HCT116 (cell line): ENCODE measurements at regions not wholly inside any gene's neighbourhood (a gene's known extent, or its start where the extent isn't known, plus 50 kb on each side); places are given as distances from the start of the nearest gene placed in this dataset.

ENCODE experiments used
- ATAC-seq: fragments of 200-7000 bp; cut with Tn5 transposase; 2 replicates; pipeline ENCODE4 v1.9.1; 2020; ENCODE audit warnings: mild to moderate bottlenecking, moderate library complexity
- BruUV-seq: library from RNA; stranded (reverse); fragments of 400-500 nt; replicated peaks from 2 replicates; lab custom pipeline; 2021; lab: Mats Ljungman, UMichigan
- CTCF ChIA-PET: fragments of 300-600 bp; sonication (Branson Sonifier 250); formaldehyde crosslinking; loops from one replicate; lab custom pipeline; 2021; ENCODE audit warnings: antibody characterized with exemption; lab: Charles Lee
- POLR2A ChIA-PET: fragments of 300-600, 350-600 bp; sonication (Branson Sonifier 250); formaldehyde crosslinking; loops from one replicate; lab custom pipeline; 2021; ENCODE audit warnings: antibody characterized with exemption; lab: Charles Lee
- RAD21 ChIA-PET, 2 experiments: fragments of 300-600 bp; sonication (Branson Sonifier 250); formaldehyde crosslinking; loops; one replicate each; lab custom pipeline; 2023; ENCODE audit warnings: low total read pairs in 2 of 2; ENCODE audit not compliant: uncharacterized antibody in 2 of 2, unreplicated experiment in 2 of 2, low non-redundant PET in 1 of 2; lab: Charles Lee
- DNase-seq: peaks from one replicate; pipeline ENCODE4 v3.0.0-alpha.2; 2010; ENCODE audit warnings: low read depth, low spot score
- H2AFZ ChIP-seq: fragments of 200-600 bp; shearing (Covaris generic), sonication (generic); 2 replicates; pipeline ENCODE4 v1.6.1; 2017; ENCODE audit warnings: low read depth, mixed run types, mixed read lengths, antibody characterized with exemption, low read length; ENCODE audit not compliant: poor library complexity, severe bottlenecking
- H3K27ac ChIP-seq: 2 replicates; pipeline ENCODE4 v1.5.1; 2012; ENCODE audit warnings: low read depth, low read length
- H3K27me3 ChIP-seq: fragments of 200-600 bp; sonication (generic); 2 replicates; pipeline ENCODE4 v1.6.1; 2016; ENCODE audit warnings: mixed run types, low read length, mixed read lengths; ENCODE audit not compliant: insufficient read depth
- H3K36me3 ChIP-seq, 2 experiments: fragments of 200-500 bp in 1 of 2; fragments of 200-600 bp in 1 of 2; sonication (Bioruptor generic) in 1 of 2; sonication (generic) in 1 of 2; 2 replicates each; pipeline versions ENCODE4 v1.5.1 to v1.6.1; 2014 to 2016; ENCODE audit warnings: low read length in 2 of 2, inconsistent platforms in 1 of 2, mixed read lengths in 1 of 2, mixed run types in 1 of 2; ENCODE audit not compliant: insufficient read depth in 2 of 2, control insufficient read depth in 1 of 2
- H3K4me1 ChIP-seq, 2 experiments: fragments of 200-600 bp in 1 of 2; sonication (generic) in 1 of 2; 2 replicates each; pipeline versions ENCODE4 v1.5.1 to v1.6.1; 2012 to 2017; ENCODE audit warnings: low read length in 2 of 2, inconsistent platforms in 1 of 2, mild to moderate bottlenecking in 1 of 2, mixed read lengths in 1 of 2, mixed run types in 1 of 2, moderate library complexity in 1 of 2; ENCODE audit not compliant: insufficient read depth in 2 of 2, control insufficient read depth in 1 of 2
- H3K4me2 ChIP-seq: fragments of 200-600 bp; sonication (generic); 2 replicates; pipeline ENCODE4 v1.6.1; 2017; ENCODE audit warnings: mixed run types, low read length, mixed read lengths
- H3K4me3 ChIP-seq, 2 experiments: fragments of 200-600 bp in 1 of 2; sonication (generic) in 1 of 2; replicated peaks in 1 of 2; 2 replicates each; pipeline ENCODE4 v1.5.1; 2011 to 2016; ENCODE audit warnings: low read length in 2 of 2, control low read depth in 1 of 2, low read depth in 1 of 2, mild to moderate bottlenecking in 1 of 2, mixed read lengths in 1 of 2, mixed run types in 1 of 2
- H3K79me2 ChIP-seq: fragments of 200-600 bp; sonication (generic); 2 replicates; pipeline ENCODE4 v1.6.1; 2017; ENCODE audit warnings: mild to moderate bottlenecking, mixed run types, low read length, moderate library complexity, mixed read lengths; ENCODE audit not compliant: insufficient read depth
- H3K9ac ChIP-seq: fragments of 200-600 bp; sonication (generic); 2 replicates; pipeline ENCODE4 v1.6.1; 2016; ENCODE audit warnings: low read length, mixed read lengths
- H3K9me2 ChIP-seq: fragments of 200-600 bp; sonication (generic), shearing (Covaris generic); 2 replicates; pipeline ENCODE4 v1.6.1; 2017; ENCODE audit warnings: mixed run types, mild to moderate bottlenecking, moderate library complexity; ENCODE audit not compliant: insufficient read depth
- H3K9me3 ChIP-seq, 2 experiments: fragments of 200-500 bp in 1 of 2; fragments of 200-600 bp in 1 of 2; sonication (Bioruptor generic) in 1 of 2; sonication (generic) in 1 of 2; 2 replicates each; pipeline ENCODE4 v1.6.1; 2014 to 2017; ENCODE audit warnings: low read length in 2 of 2, mixed read lengths in 2 of 2, inconsistent platforms in 1 of 2, low read depth in 1 of 2, mild to moderate bottlenecking in 1 of 2, mixed run types in 1 of 2, moderate library complexity in 1 of 2; ENCODE audit not compliant: control insufficient read depth in 1 of 2, insufficient read depth in 1 of 2
- H4K20me1 ChIP-seq: fragments of 200-600 bp; sonication (generic), shearing (Covaris generic); 2 replicates; pipeline ENCODE4 v1.6.1; 2017; ENCODE audit warnings: mixed run types, mild to moderate bottlenecking, moderate library complexity; ENCODE audit not compliant: insufficient read depth
- ATF3 ChIP-seq: IDR thresholded peaks from 2 replicates; pipeline ENCODE4 v1.6.1; 2012
- CBX3 ChIP-seq: IDR thresholded peaks from 2 replicates; pipeline ENCODE4 v1.6.1; 2012; ENCODE audit warnings: low read depth
- CEBPB ChIP-seq: IDR thresholded peaks from 2 replicates; pipeline ENCODE4 v1.6.1; 2012; ENCODE audit warnings: low read depth
- CTCF ChIP-seq, 3 experiments: fragments of 200-600 bp in 1 of 3; sonication (generic) in 1 of 3; IDR thresholded peaks in 2 of 3; conservative IDR thresholded peaks in 1 of 3; 2 replicates each; pipeline ENCODE4 v1.5.1; 2012 to 2017; ENCODE audit warnings: low read depth in 2 of 3, low read length in 2 of 3, antibody characterized with exemption in 1 of 3, borderline replicate concordance in 1 of 3, control low read depth in 1 of 3, mild to moderate bottlenecking in 1 of 3, mixed read lengths in 1 of 3, mixed run types in 1 of 3, moderate library complexity in 1 of 3; ENCODE audit not compliant: insufficient read depth in 1 of 3
- EGR1 ChIP-seq: IDR thresholded peaks from 2 replicates; pipeline ENCODE4 v1.6.1; 2012; ENCODE audit warnings: low read depth
- ELF1 ChIP-seq: IDR thresholded peaks from 2 replicates; pipeline ENCODE4 v1.6.1; 2012; ENCODE audit warnings: low read depth, borderline replicate concordance
- EZH2 ChIP-seq: fragments of 200-600 bp; sonication (generic); IDR thresholded peaks from 2 replicates; pipeline ENCODE4 v1.6.1; 2017; ENCODE audit warnings: antibody characterized with exemption, mixed run types
- EZH2phosphoT487 ChIP-seq: fragments of 200-600 bp; IDR thresholded peaks from 2 replicates; pipeline ENCODE4 v1.6.1; 2018; ENCODE audit warnings: antibody characterized with exemption, borderline replicate concordance
- FOSL1 ChIP-seq: IDR thresholded peaks from 2 replicates; pipeline ENCODE4 v1.6.1; 2012; ENCODE audit warnings: low read depth
- JUND ChIP-seq: IDR thresholded peaks from 2 replicates; pipeline ENCODE4 v1.6.1; 2012
- POLR2A ChIP-seq: IDR thresholded peaks from 2 replicates; pipeline ENCODE4 v1.7.0; 2011; ENCODE audit warnings: borderline replicate concordance; ENCODE audit not compliant: insufficient read depth, insufficient read length; ENCODE audit errors: extremely low read depth
- POLR2AphosphoS5 ChIP-seq: IDR thresholded peaks from 2 replicates; pipeline ENCODE4 v1.6.1; 2011; ENCODE audit warnings: mild to moderate bottlenecking, low read depth, low read length, moderate library complexity
- RAD21 ChIP-seq: IDR thresholded peaks from 2 replicates; pipeline ENCODE4 v1.6.1; 2012; ENCODE audit warnings: low read depth, mild to moderate bottlenecking
- SIN3A ChIP-seq: IDR thresholded peaks from 2 replicates; pipeline ENCODE4 v1.6.1; 2012; ENCODE audit warnings: low read depth
- SP1 ChIP-seq: IDR thresholded peaks from 2 replicates; pipeline ENCODE4 v1.6.1; 2012; ENCODE audit warnings: low read depth
- TCF7L2 ChIP-seq: IDR thresholded peaks from 2 replicates; pipeline ENCODE4 v1.7.0; 2011; ENCODE audit warnings: borderline replicate concordance, inconsistent platforms; ENCODE audit not compliant: insufficient read depth, insufficient read length; ENCODE audit errors: extremely low read depth
- ZBTB33 ChIP-seq: IDR thresholded peaks from 2 replicates; pipeline ENCODE4 v1.6.1; 2011; ENCODE audit warnings: mild to moderate bottlenecking, low read length, moderate library complexity; ENCODE audit not compliant: insufficient replicate concordance; ENCODE audit errors: extremely low read depth
- ZFX ChIP-seq: fragments of 450-650 bp; IDR thresholded peaks from 2 replicates; pipeline ENCODE4 v1.6.1; 2017
- ZNF274 ChIP-seq: fragments of 200-500 bp; sonication (Bioruptor generic); IDR thresholded peaks from 2 replicates; pipeline ENCODE4 v1.6.1; 2014; ENCODE audit warnings: mild to moderate bottlenecking, low read depth, low read length, inconsistent platforms
- intact Hi-C: fragments of 100-400 bp; cut with micrococcal nuclease; formaldehyde crosslinking; loops from 2 replicates; pipeline ENCODE4 v1.10.0; 2022
- TF ChIP-seq, protein P1 (sequence below): IDR thresholded peaks from 2 replicates; pipeline ENCODE4 v1.6.1; 2012

GRCh38 chr18:30192216-30192615, 850.3 kb downstream of the DSC3 start:
- RAD21 ChIA-PET: no interaction called here
- CTCF ChIA-PET: no interaction called here
- no TSS peak for BruUV-seq
- peak; percentile 60; the same call in 1 of the 2 replicates for ATAC-seq
- Histone ChIP-seq H3K4me3 (no peak overlapping the region), H2AFZ (no peak overlapping the region), H3K9me3 (no peaks in the 10 kb centered on the region; a peak in 2 of 4 replicates), H3K4me2 (no peak overlapping the region), H3K4me1 (no peaks in the 10 kb centered on the region)
- intact Hi-C loops: no loop called here
- no peak for TF ChIP-seq JUND
- TF ChIP-seq CTCF (IDR thresholded peaks at IDR 0.05 in 2 of 3, conservative IDR thresholded peaks at IDR 0.05 in 1 of 3; ENCODE audit: borderline replicate concordance in 1 of 3, insufficient read depth in 1 of 3, low read depth in 2 of 3, low read length in 2 of 3): peak in 2 of 3 experiments; percentile 22 to 27; a peak in 2 of 6 replicates
- TF ChIP-seq, all 23 proteins: peak for 1
- no peaks in the 10 kb centered on the region for H3K9me2 ChIP-seq
- H3K9ac ChIP-seq: no peak overlapping the region
- no peaks in the 10 kb centered on the region for H3K79me2 ChIP-seq
- H3K27me3 ChIP-seq: no peaks in the 10 kb centered on the region
- POLR2A ChIA-PET: no interaction called here
- no peaks in the 10 kb centered on the region for H3K36me3 ChIP-seq
- H3K27ac ChIP-seq: no peak overlapping the region
- no peak for DNase-seq
- H4K20me1 ChIP-seq: no peaks in the 10 kb centered on the region

- DNase-seq (no peak), ATAC-seq (no peak)
- Histone ChIP-seq H3K4me1 (no peaks in the 10 kb centered on the region), H4K20me1 (no peaks in the 10 kb centered on the region), H3K4me2 (no peak overlapping the region), H3K9me3 (no peaks in the 10 kb centered on the region), H3K79me2 (no peaks in the 10 kb centered on the region), H3K9ac (no peak overlapping the region), H3K27me3 (no peaks in the 10 kb centered on the region), H3K4me3 (no peak overlapping the region), H3K36me3 (no peaks in the 10 kb centered on the region), H3K27ac (no peak overlapping the region), H3K9me2 (no peaks in the 10 kb centered on the region), H2AFZ (no peak overlapping the region)
- ChIA-PET RAD21 (no interaction called here), POLR2A (no interaction called here), CTCF (no interaction called here)
- BruUV-seq: no TSS peak
- intact Hi-C loops: no loop called here
- TF ChIP-seq JUND (no peak), SP1 (no peak), ZBTB33 (no peak), SIN3A (no peak), TCF7L2 (no peak), EZH2 (no peak), POLR2AphosphoS5 (no peak), ZNF274 (no peak), FOSL1 (no peak), EZH2phosphoT487 (no peak), EGR1 (no peak), ATF3 (no peak), CBX3 (no peak), POLR2A (no peak), ELF1 (no peak), RAD21 (no peak), CEBPB (no peak), ZFX (no peak)
- TF ChIP-seq, protein P1, sequence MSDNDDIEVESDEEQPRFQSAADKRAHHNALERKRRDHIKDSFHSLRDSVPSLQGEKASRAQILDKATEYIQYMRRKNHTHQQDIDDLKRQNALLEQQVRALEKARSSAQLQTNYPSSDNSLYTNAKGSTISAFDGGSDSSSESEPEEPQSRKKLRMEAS: no peak
These were observed 856.3 kb downstream of the DSC3 start for GRCh38 chr18:30186245-30186644.
